ENCODE measurements at regions not wholly inside any gene's neighbourhood (a gene's known extent, or its start where the extent isn't known, plus 50 kb on each side); places are given as distances from the start of the nearest gene placed in this dataset.

DNA sequence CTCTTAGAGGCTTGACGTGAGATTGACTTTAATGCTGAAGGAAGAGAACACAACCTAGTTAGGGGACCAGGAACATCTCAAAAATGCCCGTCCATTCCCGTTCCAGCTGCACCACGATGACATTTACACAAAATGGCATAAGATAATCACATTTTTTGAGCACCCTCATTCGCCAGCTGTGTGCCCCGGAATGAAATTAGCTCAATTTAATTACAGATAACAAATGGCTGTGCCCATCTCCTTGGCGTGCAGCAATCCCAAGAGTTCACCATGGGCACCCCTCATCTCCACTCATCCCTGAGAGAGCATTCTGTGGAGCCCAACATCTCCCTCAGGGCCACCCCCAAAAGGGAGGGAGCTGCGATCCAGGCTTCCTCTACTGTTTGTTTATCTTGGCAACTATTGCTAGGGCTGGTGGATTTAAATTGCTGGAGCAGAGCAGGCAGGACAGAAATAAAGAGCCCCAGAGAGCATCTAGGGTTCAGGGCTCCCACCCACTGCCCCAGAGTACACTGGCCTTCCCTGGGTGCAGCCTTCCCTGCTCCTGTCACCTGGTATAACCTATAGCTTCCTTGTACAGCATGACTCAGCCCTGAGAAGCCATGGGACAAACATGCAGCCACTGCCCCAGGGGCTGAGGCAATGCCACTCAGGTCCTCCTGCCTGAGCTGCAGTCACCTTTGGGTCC, 263.5 kb downstream of the ZEB1 start:
- no peak for DNase-seq (ENCODE audit: low read depth)

- DNase-seq (ENCODE audit: low read depth): no peak
Measured at GRCh38 chr10:31581741-31582323, 262.8 kb downstream of the ZEB1 start.

- no peak for DNase-seq (ENCODE audit: low read depth)
Measured at GRCh38 chr10:31580646-31581045, 261.6 kb downstream of the ZEB1 start.

All from GM04503 (cell line).